Stimulated activated CD4-positive, alpha-beta T cell treated with anti-CD3 and anti-CD28 coated beads, Interleukin-1b, Interleukin-23, amount 100 ng/mL, for 4 hours (primary cell): ENCODE measurements at regions not wholly inside any gene's neighbourhood (a gene's known extent, or its start where the extent isn't known, plus 50 kb on each side); places are given as distances from the start of the nearest gene placed in this dataset.
"Not testable (repeated sequence)": the region's sequence is repeated elsewhere in the genome, so short reads cannot be mapped to it uniquely, and the experiment has no call there.

ENCODE experiments used
- DNase-seq, 2 donors: peaks; one replicate each; pipeline ENCODE4 v3.0.0-alpha.2; 2020; ENCODE audit warnings: low read depth in 2 of 2

DNA sequence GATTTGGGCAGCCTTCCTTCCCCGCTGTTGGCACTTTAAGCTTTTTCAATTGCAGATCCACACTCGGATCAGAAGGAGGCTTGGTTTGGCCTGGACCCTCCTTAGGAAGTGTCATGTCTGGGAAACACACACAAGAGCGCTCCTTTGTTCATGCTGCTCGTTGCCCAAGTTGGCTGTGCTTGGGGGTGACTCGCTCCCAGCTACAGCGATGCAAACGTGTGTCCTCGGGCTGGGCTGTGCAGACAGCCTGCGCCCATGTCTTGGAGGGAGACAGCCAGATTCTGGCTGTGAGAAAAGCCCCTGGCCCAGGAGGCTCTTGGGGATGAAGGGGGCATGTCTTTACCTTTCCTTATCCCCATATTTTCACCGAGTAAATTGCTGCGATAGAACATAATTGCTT, 665.6 kb upstream of the EEF2KMT start:
- DNase-seq, result no peak

- DNase-seq, result no peak
Measured at GRCh38 chr16:5762362-5762761, 664.8 kb upstream of the EEF2KMT start.

DNA sequence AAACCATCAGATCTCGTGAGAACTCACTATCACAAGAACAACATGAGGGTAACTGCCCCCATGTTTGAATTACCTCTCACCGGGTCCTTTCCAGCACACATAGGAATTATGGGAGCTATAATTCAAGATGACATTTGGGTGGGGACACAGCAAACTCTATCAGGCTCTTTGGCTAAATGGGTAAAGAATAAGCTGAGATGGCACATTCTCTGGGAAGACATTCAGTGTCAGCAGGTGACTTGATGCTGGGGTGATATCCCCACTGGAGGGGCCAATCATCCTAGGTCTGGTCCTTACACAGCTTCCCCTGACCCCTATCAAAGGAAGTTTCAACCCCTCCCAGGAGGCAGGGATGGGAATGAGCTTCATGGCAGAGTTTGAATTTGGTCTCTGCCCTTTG, 664.0 kb upstream of the EEF2KMT start:
- DNase-seq, result no peak

GRCh38 chr16:5758281-5758680, 660.7 kb upstream of the EEF2KMT start:
- no peak for DNase-seq

DNA sequence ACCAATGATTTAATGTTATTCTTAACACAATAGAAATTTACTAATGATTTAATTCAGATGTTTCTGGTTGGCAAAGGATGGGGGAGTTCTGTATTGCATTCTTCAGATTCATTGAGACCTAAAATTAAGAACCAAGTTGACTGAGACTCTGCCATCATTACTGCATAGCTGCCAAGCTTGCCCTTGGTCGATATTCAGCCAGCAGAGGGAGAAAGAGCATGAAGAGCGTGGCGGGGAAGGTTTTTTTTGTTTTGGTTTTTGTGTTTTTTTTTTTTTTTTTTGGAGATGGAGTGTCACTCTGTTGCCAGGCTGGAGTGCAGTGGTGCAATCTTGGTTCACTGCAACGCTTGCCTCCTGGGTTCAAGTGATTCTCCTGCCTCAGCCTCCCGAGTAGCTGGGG, 659.4 kb upstream of the EEF2KMT start:
- no peak for DNase-seq

DNA sequence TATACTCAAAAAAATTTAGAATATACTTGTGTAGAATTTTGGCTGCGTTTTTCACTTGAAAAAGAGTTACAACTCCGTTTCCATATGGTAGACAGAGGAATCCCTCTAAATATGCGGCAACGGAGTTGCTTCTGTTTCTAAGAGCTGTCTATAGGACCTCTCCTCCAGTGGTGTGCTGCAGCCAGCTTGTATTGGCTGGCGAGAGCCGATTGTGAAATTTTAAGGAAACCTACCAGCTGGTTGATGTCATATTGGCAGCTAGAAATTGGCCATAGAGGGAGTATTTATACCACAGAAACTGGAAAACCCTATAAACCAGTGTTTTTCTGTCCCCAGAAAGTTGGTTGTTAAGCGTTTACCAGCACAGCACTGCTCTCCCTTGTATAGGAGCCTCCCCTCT, 655.8 kb upstream of the EEF2KMT start:
- no peak for DNase-seq

- no peak for DNase-seq
Measured at GRCh38 chr16:5751216-5751615, 653.6 kb upstream of the EEF2KMT start.

- DNase-seq, result not testable (repeated sequence)
Measured at GRCh38 chr16:5750439-5750838, 652.8 kb upstream of the EEF2KMT start.

DNA sequence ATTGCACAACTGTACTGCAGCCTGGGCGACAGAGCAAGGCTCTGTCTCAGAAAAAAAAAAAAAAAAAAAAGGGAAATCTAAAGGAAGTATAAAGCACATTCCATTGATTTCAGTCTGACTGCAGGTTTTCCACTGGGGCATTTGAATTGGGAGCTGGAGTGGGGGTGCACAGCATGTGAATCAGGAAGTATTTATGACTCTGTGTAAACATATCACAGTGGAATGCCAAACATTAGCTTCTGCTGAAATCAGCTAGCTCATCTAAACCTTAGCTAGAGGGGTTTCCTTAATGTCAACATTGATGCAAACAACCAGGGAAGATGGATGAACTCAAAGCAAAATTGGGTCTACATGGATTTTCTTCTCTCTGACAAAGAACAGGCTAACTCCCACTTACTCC, 641.0 kb upstream of the EEF2KMT start:
- no peak for DNase-seq

- DNase-seq, result no peak
Measured at GRCh38 chr16:5736209-5736930, 638.8 kb upstream of the EEF2KMT start.

DNA sequence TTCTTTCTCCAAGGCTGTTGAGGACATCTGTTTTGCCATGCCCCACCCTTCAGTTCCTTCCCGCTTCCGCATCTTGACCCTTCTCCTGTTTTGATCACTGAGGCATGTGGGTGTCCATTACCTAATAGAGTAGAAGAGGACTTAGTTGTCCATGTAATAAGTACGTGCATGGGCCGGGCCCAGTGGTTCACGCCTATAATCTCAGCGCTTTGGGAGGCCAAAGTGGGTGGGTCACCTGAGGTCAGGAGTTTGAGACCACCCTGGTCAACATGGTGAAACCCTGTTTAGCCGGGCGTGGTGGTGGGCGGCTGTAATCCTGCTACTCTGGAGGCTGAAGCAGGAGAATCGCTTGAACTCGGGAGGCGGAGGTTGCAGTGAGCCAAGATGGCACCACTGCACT, 637.8 kb upstream of the EEF2KMT start:
- no peak for DNase-seq

- DNase-seq, result no peak
Measured at GRCh38 chr16:5730783-5731182, 633.2 kb upstream of the EEF2KMT start.

DNA sequence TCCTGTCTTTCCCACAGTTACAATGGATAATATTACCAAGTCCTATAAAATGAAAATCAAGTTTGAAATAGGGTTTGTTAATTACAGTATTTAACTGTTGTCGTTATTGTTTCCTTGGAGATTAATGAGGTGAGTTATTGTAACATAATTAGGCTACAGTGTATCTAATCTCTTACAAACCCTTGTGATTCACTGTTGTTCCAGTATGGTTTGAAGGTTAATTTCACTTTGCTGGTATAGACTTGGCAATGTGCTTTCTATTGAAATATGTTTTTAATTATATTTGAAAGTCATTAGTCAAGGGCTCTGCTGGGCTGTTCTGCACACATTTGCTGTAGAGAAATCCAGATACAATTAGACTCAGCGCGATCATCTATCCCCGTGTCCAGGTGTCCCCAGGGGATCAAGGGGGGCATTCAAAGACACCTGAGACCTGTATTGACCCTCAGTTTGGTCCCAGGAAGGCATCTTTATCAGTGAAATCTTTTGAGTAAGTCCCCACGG, 624.6 kb upstream of the EEF2KMT start:
- no peak for DNase-seq

- DNase-seq, result no peak
Measured at GRCh38 chr16:5715155-5715554, 617.6 kb upstream of the EEF2KMT start.

DNA sequence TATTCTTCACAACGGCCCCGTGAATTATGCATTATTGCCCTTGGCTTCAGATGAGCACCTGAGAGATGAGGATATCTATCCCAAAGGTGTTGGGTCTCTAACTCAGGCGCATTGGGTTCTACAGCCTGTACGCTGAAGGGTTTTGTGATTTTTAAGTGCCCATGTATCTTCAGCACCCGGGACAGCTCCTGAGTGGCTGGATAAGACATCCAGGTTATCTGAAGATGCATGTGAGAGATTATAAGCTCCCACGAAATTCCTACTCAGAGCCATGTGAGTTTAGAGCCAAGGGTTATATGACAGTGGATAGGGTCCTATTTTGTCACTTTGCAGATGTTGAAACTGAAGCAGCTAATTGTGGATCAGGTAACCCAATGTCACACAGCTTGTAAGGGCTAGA, 612.3 kb upstream of the EEF2KMT start:
- DNase-seq, result no peak

DNA sequence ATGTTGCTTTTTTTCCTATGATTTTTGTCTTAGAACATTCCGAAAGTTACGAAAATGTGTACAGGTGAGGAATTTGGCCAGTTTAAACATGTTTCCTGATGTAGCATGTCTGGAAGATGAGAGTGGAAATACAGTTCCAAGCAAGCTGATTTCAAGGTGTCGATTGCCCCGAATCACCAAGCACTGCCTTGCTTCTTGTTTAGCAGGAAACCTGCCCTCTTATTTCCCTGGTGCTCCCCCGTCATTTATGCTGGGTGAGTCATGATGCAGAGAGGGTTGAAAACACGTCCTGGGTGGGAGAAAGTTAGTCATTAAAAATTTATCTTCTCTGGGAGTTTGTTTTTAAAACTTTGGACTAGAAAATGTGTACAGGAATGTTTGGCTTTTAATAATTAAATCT, 608.6 kb upstream of the EEF2KMT start:
- DNase-seq, result no peak

- no peak for DNase-seq
Measured at GRCh38 chr16:5704271-5704670, 606.7 kb upstream of the EEF2KMT start.

GRCh38 chr16:5693426-5693825, 595.8 kb upstream of the EEF2KMT start:
- no peak for DNase-seq

GRCh38 chr16:5681966-5682365, 584.4 kb upstream of the EEF2KMT start:
- no peak for DNase-seq

DNA sequence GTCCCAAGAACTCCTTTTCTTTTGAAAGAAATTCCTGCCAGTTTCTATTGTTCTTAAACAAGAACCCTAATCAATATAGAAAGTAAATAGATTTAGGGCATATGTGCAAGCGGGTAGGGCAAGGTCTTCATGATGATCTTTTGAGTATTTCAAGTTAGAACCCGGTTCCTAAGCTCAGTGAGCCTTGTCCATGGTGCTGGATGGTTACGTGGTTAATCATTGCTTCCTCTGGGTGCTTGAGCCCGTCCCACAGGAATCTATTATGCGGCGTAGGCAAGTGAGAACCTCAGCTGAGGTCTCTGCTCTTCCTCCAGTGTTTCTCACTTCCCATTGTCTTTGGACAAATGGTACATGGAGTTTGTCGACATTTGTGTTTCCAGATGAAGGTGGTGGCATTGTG, 580.8 kb upstream of the EEF2KMT start:
- no peak for DNase-seq

GRCh38 chr16:5671421-5671820, 573.8 kb upstream of the EEF2KMT start:
- no peak for DNase-seq

- no peak for DNase-seq
Measured at GRCh38 chr16:5670198-5670597, 572.6 kb upstream of the EEF2KMT start.

GRCh38 chr16:5668553-5668952, 571.0 kb upstream of the EEF2KMT start:
- DNase-seq, result no peak

- DNase-seq, result no peak
Measured at GRCh38 chr16:5665834-5666233, 568.2 kb upstream of the EEF2KMT start.
